ENCODE measurements at regions not wholly inside any gene's neighbourhood (a gene's known extent, or its start where the extent isn't known, plus 50 kb on each side); places are given as distances from the start of the nearest gene placed in this dataset.

- Mint-ChIP-seq H3K9me3 (no peaks in the 10 kb centered on the region), H3K4me1 (peaks cover 6 to 11% of the 10 kb centered on the region in 2 experiments), H3K4me3 (no peak overlapping the region), H3K27ac (no peak overlapping the region), H3K27me3 (ENCODE audit: low read depth) (no peaks in the 10 kb centered on the region), H3K36me3 (ENCODE audit: insufficient read depth in 1 of 3, low read depth in 3 of 3) (no peaks in the 10 kb centered on the region)
- Histone ChIP-seq H2BK20ac (ENCODE audit: low read depth, low read length, poor library complexity, severe bottlenecking) (no peak overlapping the region), H3K9me3 (ENCODE audit: control insufficient read depth, low read depth, low read length) (no peaks in the 10 kb centered on the region), H2BK15ac (ENCODE audit: low read depth, low read length) (no peak overlapping the region), H4K8ac (replicated peaks; ENCODE audit: insufficient read length, low read depth, low read length) (no peak overlapping the region), H3K14ac (ENCODE audit: insufficient read depth, low read length) (no peak overlapping the region), H2AFZ (ENCODE audit: low read length) (no peak overlapping the region), H3K18ac (ENCODE audit: insufficient read length, low read depth, low read length) (no peak overlapping the region), H4K91ac (ENCODE audit: insufficient read length, low read depth, low read length) (no peak overlapping the region), H3T11ph (ENCODE audit: low read length) (no peak overlapping the region), H3K79me1 (ENCODE audit: insufficient read depth, low read depth, low read length, poor library complexity, severe bottlenecking) (no peaks in the 10 kb centered on the region), H3K4me2 (ENCODE audit: insufficient read depth, insufficient read length, low read length) (no peak overlapping the region), H3K23me2 (ENCODE audit: insufficient read length, low read depth, low read length, poor library complexity, severe bottlenecking) (no peaks in the 10 kb centered on the region), H3K56ac (ENCODE audit: insufficient read length, low read depth, low read length) (no peak overlapping the region), H4K5ac (ENCODE audit: insufficient read length, low read depth, low read length) (no peak overlapping the region), H3K79me2 (ENCODE audit: insufficient read depth, low read length) (no peaks in the 10 kb centered on the region), H4K20me1 (ENCODE audit: control insufficient read depth, insufficient read depth, insufficient read length) (no peaks in the 10 kb centered on the region), H3K23ac (ENCODE audit: insufficient read length, low read depth, low read length) (no peak overlapping the region), H3K4me1 (ENCODE audit: insufficient read depth, low read length) (no peaks in the 10 kb centered on the region), H3K4ac (ENCODE audit: low read depth, low read length) (no peak overlapping the region), H2BK12ac (ENCODE audit: insufficient read length, low read depth, low read length) (no peak overlapping the region), H2BK120ac (ENCODE audit: low read depth, low read length, poor library complexity, severe bottlenecking) (no peak overlapping the region), H3K27me3 (ENCODE audit: insufficient read depth, low read length) (no peaks in the 10 kb centered on the region), H3K27ac (ENCODE audit: insufficient read length, low read depth, low read length) (no peak overlapping the region), H2BK5ac (ENCODE audit: insufficient read length, low read length) (no peak overlapping the region), H3K9ac (ENCODE audit: extremely low read depth, insufficient read length, low read length) (no peak overlapping the region), H2AK5ac (ENCODE audit: insufficient read length, low read length) (no peak overlapping the region)
- no CpG with 5 or more reads among the region's 3 CpGs for WGBS (ENCODE audit: extremely low coverage, insufficient read length, low lambda C conversion rate)
- TF ChIP-seq CTCF (conservative IDR thresholded peaks at IDR 0.05) = no peak
- DNase-seq = no peak
These were observed 140.3 kb upstream of the EYA4 start for GRCh38 chr6:133100865-133101264.
